AG04449 (cell line): ENCODE measurements at regions not wholly inside any gene's neighbourhood (a gene's known extent, or its start where the extent isn't known, plus 50 kb on each side); places are given as distances from the start of the nearest gene placed in this dataset.
"Not testable (repeated sequence)": the region's sequence is repeated elsewhere in the genome, so short reads cannot be mapped to it uniquely, and the experiment has no call there.

Experiments
- CTCF ChIA-PET: fragments of 350-600 bp; formaldehyde crosslinking; extraction: SDS; loops from one replicate; lab custom pipeline; 2021; ENCODE audit warnings: antibody characterized with exemption; lab: Yijun Ruan, JAX
- POLR2A ChIA-PET: fragments of 400-600, 350-600 bp; formaldehyde crosslinking; extraction: SDS; loops from one replicate; lab custom pipeline; 2020; ENCODE audit warnings: antibody characterized with exemption, inconsistent platforms; lab: Yijun Ruan, JAX
- DNase-seq: peaks from one replicate; pipeline ENCODE4 v3.0.0-alpha.2; 2010; ENCODE audit warnings: low read depth, low spot score
- H3K4me3 ChIP-seq: 2 replicates; pipeline ENCODE4 v1.5.1; 2011; ENCODE audit warnings: low read depth, mild to moderate bottlenecking, control low read depth, low read length
- TF ChIP-seq, protein P1 (sequence below): IDR thresholded peaks from one replicate; pipeline ENCODE4 v1.5.1; 2011; ENCODE audit warnings: mild to moderate bottlenecking, moderate library complexity, low read length, control low read depth, inconsistent platforms; ENCODE audit not compliant: insufficient read depth; ENCODE audit errors: missing control alignments

GRCh38 chr14:40025101-40025500 is 592.9 kb upstream of the FBXO33 start:
- ChIA-PET POLR2A (no interaction called here), CTCF (no interaction called here)
- TF ChIP-seq, protein P1, sequence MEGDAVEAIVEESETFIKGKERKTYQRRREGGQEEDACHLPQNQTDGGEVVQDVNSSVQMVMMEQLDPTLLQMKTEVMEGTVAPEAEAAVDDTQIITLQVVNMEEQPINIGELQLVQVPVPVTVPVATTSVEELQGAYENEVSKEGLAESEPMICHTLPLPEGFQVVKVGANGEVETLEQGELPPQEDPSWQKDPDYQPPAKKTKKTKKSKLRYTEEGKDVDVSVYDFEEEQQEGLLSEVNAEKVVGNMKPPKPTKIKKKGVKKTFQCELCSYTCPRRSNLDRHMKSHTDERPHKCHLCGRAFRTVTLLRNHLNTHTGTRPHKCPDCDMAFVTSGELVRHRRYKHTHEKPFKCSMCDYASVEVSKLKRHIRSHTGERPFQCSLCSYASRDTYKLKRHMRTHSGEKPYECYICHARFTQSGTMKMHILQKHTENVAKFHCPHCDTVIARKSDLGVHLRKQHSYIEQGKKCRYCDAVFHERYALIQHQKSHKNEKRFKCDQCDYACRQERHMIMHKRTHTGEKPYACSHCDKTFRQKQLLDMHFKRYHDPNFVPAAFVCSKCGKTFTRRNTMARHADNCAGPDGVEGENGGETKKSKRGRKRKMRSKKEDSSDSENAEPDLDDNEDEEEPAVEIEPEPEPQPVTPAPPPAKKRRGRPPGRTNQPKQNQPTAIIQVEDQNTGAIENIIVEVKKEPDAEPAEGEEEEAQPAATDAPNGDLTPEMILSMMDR = no peak

GRCh38 chr14:40010961-40011360 is 578.7 kb upstream of the FBXO33 start:
- TF ChIP-seq, protein P1 = no peak
- POLR2A ChIA-PET = no interaction called here
- CTCF ChIA-PET = no interaction called here
- H3K4me3 ChIP-seq = no peak overlapping the region
- DNase-seq = no peak

More at GRCh38 chr14:40025101-40025500, 592.9 kb upstream of the FBXO33 start:
- no peak for DNase-seq
- H3K4me3 ChIP-seq = no peak overlapping the region

DNA sequence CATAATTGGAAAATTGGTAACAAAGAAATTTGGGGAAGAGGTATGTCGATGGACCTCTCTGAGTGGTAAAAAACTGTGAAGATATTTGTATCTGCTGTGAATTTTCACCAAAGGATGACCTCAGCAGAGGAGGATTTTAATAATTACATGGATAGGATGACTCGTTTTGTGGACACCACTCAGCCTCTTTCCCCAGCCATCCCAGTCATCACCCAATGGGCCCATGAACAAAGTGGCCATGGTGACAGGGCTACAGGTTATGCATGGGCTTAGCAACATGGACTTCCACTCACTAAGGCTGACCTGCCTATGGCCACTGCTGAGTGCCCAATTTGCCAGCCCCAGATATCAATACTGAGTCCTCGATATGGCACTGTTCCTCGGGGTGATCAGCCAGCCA is 577.5 kb upstream of the FBXO33 start:
- H3K4me3 ChIP-seq = no peak overlapping the region
- TF ChIP-seq, protein P1 = no peak
- no peak for DNase-seq
- ChIA-PET POLR2A (no interaction called here), CTCF (no interaction called here)

DNA sequence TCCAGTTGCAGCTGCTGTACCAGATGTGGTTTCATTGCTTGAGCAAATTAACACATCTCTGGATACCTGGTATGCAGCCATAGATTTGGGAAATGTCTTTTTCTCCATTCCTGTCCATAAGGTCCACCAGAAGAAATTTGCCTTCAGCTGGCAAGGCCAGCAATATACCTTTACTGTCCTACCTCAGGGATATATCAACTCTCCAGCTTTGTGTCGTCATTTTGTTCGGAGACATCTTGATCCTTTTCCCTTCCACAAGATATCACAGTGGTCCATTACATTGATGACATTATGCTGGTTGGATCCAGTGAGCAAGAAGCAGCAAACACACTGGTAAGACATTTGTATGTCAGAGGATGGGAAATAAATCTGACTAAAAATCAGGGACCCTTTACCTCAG is 576.1 kb upstream of the FBXO33 start:
- POLR2A ChIA-PET, DNase-seq, CTCF ChIA-PET, H3K4me3 ChIP-seq: not testable (repeated sequence)

DNA sequence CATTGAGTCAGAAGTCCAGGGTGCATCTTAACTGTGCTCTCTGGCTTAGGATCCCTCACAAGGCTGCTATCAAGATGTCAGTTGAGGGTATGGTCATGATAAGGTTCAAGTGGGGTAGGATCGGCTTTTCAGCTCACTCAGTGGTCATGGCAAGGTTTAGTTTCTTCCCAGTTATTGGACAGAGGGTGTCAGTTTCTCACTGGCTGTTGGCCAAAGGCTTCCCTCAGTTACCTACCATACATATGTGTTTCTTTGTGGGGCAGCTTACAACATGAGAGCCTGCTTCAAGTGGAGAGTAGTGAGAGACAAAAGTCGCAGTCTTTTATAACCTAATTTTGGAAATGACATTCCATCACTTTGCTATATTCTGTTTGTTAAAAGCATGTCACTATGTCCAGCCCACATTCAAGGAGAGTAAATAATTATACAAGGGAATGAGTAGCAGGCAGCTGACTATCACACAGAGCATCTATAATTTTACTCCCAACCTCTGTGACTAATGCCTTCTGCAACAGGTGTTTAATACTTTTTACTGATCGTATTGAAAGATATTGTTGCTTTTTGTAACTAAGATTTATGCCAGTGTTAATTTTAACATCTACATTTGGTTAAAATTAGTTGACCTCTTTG is 572.8 kb upstream of the FBXO33 start:
- H3K4me3 ChIP-seq = no peak overlapping the region
- POLR2A ChIA-PET = no interaction called here
- no peak for DNase-seq
- TF ChIP-seq, protein P1 = no peak
- CTCF ChIA-PET = no interaction called here

DNA sequence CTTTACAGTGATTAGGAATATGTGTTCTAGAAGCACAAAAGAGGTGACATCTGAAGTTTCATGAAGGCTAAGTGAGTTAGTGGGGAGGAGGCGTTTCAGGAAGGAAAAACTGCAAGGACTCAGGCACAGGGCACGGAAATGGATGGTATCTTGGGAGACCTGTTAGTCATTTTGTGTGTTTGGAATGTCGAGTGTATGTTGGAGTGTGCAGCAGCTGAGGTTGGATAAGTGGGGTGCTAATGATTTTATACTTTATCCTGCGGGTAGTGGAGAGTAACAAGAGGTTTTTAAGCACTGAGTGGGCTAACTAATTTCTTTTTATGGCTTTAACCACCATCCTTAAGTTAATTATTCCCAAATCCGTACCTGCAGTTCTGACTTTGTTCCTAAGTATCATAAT is 571.5 kb upstream of the FBXO33 start:
- H3K4me3 ChIP-seq = no peak overlapping the region
- ChIA-PET CTCF (no interaction called here), POLR2A (no interaction called here)
- DNase-seq = no peak
- TF ChIP-seq, protein P1 = no peak

DNA sequence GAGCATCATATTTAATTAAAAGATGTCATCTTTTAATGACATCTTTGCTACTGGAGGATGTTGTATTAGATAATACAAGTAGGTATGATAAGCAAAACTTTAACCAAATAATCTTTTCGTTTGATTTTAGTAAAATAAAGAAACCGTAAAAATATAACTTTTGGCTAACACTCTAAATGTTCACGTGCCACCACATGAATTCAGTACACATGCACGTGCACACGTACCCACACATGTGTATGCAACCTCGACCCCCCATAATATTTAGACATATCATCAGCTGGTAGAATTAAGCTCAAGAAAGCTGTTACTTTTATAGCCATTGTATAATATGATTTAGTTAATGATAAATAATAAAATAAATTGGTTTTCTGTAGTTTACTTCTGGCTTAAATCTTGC is 566.6 kb upstream of the FBXO33 start:
- ChIA-PET POLR2A (no interaction called here), CTCF (no interaction called here)
- TF ChIP-seq, protein P1 = no peak
- no peak overlapping the region for H3K4me3 ChIP-seq
- DNase-seq = no peak
